ENCODE measurements at regions not wholly inside any gene's neighbourhood (a gene's known extent, or its start where the extent isn't known, plus 50 kb on each side); places are given as distances from the start of the nearest gene placed in this dataset.

GRCh38 chr16:61323456-61323855, 712.8 kb downstream of the CDH8 start:
- no peak for DNase-seq (ENCODE audit: low read depth)

DNA sequence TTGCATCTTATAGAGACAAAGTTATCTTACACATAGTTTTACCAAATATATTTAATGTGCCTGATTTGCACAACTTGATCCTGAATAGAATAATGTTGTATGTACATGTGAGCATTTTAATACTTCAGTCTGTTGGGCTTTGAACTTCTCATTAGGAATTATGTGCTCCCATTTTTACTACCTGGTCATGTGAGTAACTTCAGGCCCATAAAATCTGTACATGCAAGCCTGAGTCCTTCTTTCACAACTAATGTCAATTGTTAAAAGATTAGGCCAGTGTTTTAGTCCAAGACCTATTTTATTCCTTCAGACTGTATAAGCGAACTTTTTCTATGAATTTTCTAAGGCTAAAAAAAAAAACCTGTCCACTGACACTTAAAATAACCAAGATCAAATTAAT, 715.4 kb downstream of the CDH8 start:
- DNase-seq (ENCODE audit: low read depth) = no peak

DNA sequence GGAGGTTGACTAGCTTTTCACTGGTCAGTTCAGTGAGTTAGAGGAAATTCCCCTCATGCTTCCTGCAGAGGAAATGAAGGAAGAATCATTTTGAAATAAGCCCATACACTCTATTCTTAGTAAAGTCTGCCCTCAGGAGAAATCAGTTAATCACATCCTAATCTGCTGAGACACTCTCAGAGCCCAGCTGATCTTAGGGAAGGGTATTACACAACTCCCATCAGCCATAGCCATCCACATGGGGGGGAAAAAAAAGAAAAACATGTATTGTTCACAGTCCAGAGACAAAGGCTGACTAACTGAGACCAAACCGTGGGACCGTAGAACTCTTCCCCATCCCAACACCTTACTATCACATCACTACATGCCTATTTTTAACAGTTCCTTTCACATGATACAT, 722.3 kb downstream of the CDH8 start:
- DNase-seq (ENCODE audit: low read depth) = no peak

DNA sequence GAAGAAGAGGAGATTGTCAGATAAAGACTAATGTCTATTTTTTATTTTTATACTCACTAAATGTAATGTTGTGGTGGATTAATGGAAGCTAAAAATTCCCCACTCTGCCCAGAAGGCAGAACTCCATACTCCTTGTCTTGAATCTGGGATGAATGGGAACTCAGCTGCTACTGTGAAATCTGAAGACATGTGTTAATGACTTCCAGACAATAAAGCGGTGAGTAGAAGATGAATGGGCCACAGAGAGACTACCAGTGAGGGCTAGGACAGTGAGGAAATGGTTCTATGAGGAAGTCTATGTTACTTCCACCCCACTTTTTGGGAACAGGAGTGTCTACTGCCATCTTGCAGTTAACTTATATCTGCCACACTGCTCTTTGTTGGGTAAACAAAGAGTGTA, 726.9 kb downstream of the CDH8 start:
- DNase-seq (ENCODE audit: low read depth) = no peak

DNA sequence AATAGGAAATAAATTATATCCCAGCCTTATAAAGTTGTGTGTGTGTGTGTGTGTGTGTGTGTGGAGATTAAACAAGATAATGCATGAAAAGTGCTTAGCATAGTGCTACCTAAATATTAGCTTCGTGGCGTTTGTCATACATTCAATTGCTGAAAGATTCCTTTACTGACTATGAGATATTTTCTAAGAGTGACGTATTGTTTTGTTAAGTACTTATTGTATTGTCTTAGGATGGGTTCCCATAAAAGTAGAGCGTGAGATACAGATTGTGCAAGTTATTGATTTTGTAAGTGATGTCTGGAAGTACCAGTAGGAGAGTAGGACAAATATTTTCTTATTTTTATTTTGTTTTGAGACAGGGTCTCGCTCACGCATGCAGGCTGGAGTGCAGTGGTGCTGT, 730.0 kb downstream of the CDH8 start:
- DNase-seq (ENCODE audit: low read depth) = no peak

- DNase-seq (ENCODE audit: low read depth) = no peak
Observed at GRCh38 chr16:61296814-61297213, 739.4 kb downstream of the CDH8 start.

DNA sequence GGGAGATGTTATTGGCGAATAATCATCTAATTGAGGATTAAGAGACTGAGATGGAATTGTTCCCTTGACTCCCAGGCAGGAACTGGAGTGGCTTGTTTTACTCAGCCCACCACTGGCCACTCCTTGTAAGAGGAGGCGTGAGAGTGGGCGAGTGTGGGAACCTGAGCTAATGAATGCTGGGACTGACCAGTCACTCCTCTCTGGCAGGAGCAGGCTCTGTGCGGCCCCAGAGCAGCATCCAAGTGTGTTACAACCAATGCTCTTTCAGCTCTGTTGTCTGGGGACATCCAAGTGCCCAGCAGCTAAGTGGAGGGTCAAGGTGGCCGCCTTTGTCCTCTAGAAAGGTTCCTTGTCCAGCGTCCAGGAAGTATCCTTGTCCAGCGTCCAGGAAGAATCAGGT, 739.9 kb downstream of the CDH8 start:
- no peak for DNase-seq (ENCODE audit: low read depth)

GRCh38 chr16:61295311-61295710, 740.9 kb downstream of the CDH8 start:
- no peak for DNase-seq (ENCODE audit: low read depth)

DNA sequence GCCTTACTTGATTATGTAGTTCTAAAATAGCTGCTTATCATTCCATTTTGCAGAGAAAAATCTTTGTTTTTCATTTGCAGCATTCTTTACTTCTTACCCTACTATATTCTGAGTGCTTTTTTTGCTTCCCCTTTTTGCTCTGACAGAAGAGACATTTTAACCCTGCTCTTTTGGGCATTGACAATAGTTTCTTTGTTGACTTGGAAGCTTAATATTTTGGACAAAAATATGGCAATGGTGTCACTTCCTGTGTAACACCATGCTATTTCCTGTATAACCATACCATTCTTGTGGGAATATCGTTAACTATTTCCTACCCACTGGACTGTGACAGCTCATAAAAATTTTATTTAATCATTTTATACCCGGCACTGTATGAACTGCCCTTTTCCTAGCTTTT, 747.1 kb downstream of the CDH8 start:
- DNase-seq (ENCODE audit: low read depth) = no peak

DNA sequence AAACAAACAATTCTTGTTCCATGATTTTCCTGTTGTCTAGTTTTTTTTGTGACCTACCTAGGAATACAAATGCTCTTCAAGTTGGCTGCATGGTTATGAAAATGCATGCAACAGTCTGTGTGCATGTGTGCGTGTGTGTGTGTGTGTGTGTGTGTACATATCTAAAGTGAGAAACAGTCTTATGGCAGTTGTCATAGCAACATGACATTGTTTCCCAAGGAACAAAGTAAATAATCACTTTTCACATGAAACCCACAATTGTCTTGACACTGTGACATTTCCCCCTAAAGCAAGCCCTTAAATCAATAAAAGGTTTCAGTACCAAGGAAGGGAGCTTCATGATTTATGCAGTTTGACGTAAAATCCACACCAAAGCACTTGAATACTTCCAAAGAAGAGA, 758.4 kb downstream of the CDH8 start:
- no peak for DNase-seq (ENCODE audit: low read depth)

DNA sequence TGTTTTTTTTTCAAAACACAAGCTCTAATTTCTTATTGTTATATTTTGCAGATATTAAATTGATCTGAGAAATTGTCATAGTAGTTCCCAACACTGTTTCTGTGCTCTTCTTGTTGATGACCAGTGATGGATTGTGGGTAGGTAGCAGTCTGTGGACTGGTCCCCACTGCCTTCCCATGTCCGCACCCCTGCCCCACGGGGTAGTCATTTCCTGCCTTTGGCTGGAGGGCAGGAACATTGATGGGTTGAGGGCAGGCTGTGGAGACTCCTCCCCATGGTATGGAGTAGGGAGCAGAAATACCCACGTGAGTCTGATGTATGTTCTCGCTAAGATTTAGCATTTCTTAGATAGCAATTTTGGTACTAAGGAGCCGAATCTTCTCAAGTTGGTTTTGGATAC, 762.0 kb downstream of the CDH8 start:
- no peak for DNase-seq (ENCODE audit: low read depth)

DNA sequence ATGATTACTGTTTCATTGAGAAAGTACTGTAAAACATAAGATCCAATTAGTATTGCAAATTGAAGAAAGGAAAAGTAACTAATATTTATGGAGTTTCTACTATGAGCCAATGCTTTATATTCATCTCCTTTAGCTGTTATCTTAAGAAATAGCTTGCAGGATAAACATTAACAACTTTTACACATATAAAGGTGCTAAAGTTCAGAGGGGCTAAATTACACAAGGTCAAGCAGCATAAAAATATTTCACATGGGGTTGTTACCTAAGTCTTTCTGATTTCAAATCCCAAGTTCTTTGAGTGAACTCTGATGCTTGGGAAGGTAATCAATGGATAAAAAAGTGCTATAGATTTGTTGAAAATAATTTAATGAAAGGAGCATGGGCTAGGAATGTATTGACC, 765.5 kb downstream of the CDH8 start:
- DNase-seq (ENCODE audit: low read depth) = no peak

DNA sequence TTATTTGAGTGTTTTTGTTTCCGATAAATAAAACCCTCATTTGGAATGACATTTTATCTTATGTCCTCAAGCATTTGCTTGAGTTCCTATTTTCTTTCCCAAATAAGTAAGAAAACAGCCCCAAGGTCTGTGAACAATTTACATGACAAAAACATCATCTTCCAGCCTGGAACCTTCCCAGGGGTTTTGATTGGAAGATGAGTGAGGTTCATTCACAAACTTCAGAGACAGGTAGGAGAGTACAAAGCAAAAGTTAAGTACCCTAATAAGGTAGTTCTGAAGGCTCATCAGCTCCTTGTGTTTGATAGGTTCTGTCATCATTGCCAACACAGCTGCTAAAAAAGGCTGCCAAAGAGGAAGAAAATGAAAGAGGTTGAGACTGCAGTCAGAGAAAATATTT, 772.8 kb downstream of the CDH8 start:
- DNase-seq (ENCODE audit: low read depth) = no peak

GRCh38 chr16:61261315-61261714, 774.9 kb downstream of the CDH8 start:
- DNase-seq (ENCODE audit: low read depth) = no peak

DNA sequence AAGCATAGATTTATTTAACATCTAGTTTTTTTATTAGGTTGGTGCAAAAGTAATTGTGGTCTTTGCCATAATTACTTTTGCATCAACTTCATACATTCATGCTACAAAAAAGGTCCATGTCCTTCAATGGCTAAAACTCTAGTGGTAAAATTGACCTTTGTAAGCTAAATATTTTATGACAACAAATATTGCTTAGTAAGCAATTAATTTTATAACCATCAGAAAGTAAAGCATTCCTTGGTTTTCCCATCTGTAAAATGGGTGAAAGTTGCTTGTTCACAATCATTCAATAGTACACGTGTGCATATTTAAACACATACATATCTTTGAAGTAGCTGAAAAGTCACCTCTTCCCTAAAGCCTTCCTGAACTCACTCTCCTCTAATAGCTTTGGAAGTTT, 789.6 kb downstream of the CDH8 start:
- DNase-seq (ENCODE audit: low read depth) = no peak

DNA sequence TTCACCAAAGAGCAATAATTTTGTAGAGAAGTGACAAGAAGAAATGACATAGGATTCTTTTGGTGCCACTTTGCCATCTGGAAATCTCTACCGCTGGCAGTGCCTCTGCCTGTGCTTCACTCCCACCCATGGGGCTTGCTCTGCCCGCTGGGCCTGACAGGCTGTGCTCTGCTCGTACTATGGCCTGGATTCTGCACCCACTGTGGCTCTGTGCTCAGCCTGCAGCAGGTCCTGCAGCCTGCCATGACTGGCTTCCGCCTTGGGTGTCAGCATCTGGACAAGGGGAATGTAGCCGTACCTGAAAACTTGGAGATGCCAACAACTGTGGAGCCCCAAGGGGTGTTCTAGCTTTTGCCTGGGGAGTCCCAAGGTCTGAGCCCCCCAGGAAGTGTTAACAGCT, 792.3 kb downstream of the CDH8 start:
- no peak for DNase-seq (ENCODE audit: low read depth)

DNA sequence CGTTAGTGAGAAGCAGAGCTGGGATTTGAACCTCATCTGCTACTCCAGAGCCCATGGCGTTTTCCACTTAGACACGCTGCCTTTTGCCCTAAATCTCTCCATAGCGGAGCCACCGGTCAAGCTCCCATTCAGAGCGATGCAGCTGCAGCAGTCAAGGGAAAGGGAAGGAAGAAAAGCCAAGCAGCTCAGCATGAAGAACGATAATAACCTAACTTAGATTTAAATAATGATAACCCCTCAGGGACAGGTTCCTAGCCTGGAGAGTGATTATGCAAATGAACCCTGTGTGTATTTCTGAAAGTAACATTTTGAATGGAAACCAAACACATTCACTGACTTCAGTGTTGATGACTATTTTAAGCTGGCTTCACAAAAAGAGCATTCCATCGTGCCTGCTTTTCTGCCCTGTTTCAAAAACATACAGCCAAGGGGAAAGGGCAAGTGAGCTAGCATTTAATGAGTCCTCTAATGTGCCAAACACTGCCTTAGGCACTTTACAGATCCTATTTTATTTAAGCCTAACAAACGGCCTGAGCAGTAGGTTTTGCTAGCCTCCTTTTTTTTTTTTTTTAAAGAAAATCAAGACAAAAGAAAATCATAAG, 798.3 kb downstream of the CDH8 start:
- DNase-seq (ENCODE audit: low read depth) = no peak

GRCh38 chr16:61233713-61234112, 802.5 kb downstream of the CDH8 start:
- no peak for DNase-seq (ENCODE audit: low read depth)

- no peak for DNase-seq (ENCODE audit: low read depth)
Observed at GRCh38 chr16:61228371-61228770, 807.9 kb downstream of the CDH8 start.

DNA sequence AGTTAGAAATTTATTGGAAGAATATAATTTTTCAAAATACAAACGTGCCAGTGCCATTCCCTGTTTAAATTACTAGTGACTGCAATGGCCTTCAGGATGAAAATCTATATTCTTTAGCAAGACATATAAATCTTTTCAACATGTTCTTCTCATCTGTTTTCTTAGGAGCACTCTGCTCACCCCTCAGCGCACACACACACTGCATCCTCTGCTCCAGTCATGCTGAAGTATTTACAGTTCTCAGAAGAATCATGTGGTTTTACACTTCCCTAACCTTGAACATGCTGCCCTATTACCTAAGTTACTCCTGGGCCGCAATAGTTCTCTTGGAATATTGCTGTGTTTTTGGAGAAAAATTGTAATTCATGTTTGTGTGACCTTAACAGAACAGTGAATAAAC, 820.6 kb downstream of the CDH8 start:
- DNase-seq (ENCODE audit: low read depth) = no peak

- DNase-seq (ENCODE audit: low read depth) = no peak
Observed at GRCh38 chr16:61214780-61215179, 821.5 kb downstream of the CDH8 start.

- no peak for DNase-seq (ENCODE audit: low read depth)
Observed at GRCh38 chr16:61210076-61210475, 826.2 kb downstream of the CDH8 start.

- no peak for DNase-seq (ENCODE audit: low read depth)
Observed at GRCh38 chr16:61195006-61195405, 841.2 kb downstream of the CDH8 start.

- DNase-seq (ENCODE audit: low read depth) = no peak
Observed at GRCh38 chr16:61194573-61194972, 841.7 kb downstream of the CDH8 start.

DNA sequence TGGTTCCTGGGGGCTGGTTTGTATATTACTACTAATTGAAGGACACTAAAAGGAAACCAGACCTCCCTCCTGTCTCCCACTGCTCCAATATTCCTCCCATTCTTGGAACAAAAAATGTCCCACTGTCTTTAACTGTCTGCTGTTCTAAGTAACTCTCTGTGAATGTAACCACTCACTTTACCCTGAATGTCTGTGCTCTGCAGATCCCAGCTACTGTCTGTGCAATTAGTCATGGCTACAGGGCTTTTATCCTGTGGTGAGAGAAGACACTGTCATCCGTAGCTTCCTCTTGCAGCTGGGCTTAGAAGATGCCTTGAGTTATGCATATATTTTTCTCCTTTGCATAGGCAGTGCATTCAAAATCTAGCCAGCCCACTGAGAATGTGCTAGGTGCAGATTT, 853.8 kb downstream of the CDH8 start:
- no peak for DNase-seq (ENCODE audit: low read depth)

Measured in activated T-cell treated with anti-CD3 and anti-CD28 coated beads for 48 hours (primary cell).